ENCODE measurements at regions not wholly inside any gene's neighbourhood (a gene's known extent, or its start where the extent isn't known, plus 50 kb on each side); places are given as distances from the start of the nearest gene placed in this dataset.
"Not testable (repeated sequence)": the region's sequence is repeated elsewhere in the genome, so short reads cannot be mapped to it uniquely, and the experiment has no call there.

GRCh38 chr3:140883428-140884040, 58.1 kb upstream of the SLC25A36 start:
- Histone ChIP-seq H3K4me3 (no peak overlapping the region), H3K9ac (no peak overlapping the region), H3K4me1 (no peaks in the 10 kb centered on the region), H4K20me1 (no peaks in the 10 kb centered on the region), H3K4me2 (no peak overlapping the region), H3K9me3 (replicated peaks in 1 of 11) (peaks cover 34 to 45% (median 40%) of the 10 kb centered on the region in 11 experiments), H3K27ac (no peak overlapping the region), H3K27me3 (no peaks in the 10 kb centered on the region), H3K36me3 (no peaks in the 10 kb centered on the region)
- TF ChIP-seq Cebpa-rat (IDR thresholded peaks at IDR 0.05) = no peak

GRCh38 chr3:140885697-140886096, 55.9 kb upstream of the SLC25A36 start:
- H3K9ac ChIP-seq, H3K36me3 ChIP-seq, H3K4me2 ChIP-seq, H3K27ac ChIP-seq, H3K4me1 ChIP-seq, H3K4me3 ChIP-seq, H3K27me3 ChIP-seq, H4K20me1 ChIP-seq: not testable (repeated sequence)
- H3K9me3 ChIP-seq (replicated peaks in 1 of 11) = peaks cover 26 to 39% (median 30%) of the 10 kb centered on the region in 11 experiments
